NCI-H146 treated with DMSO at 0.1 percent for 48 hours (cell line): ENCODE measurements at regions not wholly inside any gene's neighbourhood (a gene's known extent, or its start where the extent isn't known, plus 50 kb on each side); places are given as distances from the start of the nearest gene placed in this dataset.

Experiments
- DNase-seq: peaks from one replicate; lab custom pipeline; 2025; ENCODE audit not compliant: unreplicated experiment; lab: John Stamatoyannopoulos, UW

DNA sequence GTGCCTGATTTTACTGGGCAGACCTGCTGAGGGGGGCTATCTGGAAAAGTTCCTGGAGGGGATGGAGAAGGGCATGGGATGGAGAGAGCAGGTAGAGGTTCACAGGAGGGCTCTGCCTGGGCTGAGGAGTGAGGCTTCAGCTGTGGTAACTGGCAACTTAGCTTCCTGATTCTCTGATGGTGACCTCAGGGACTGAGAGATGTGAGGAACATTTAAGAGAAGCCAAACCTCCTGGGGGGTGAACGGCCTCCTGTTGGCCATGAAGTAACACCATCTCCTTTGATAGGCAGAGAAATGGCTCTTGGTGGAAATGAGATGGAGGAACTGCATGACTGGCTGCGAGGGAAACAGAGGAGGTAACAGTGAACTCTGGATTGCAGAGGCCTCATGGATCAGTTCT lies 97.3 kb upstream of the ROPN1 start:
- no peak for DNase-seq

GRCh38 chr3:124091716-124092115 lies 99.8 kb upstream of the ROPN1 start:
- no peak for DNase-seq

DNA sequence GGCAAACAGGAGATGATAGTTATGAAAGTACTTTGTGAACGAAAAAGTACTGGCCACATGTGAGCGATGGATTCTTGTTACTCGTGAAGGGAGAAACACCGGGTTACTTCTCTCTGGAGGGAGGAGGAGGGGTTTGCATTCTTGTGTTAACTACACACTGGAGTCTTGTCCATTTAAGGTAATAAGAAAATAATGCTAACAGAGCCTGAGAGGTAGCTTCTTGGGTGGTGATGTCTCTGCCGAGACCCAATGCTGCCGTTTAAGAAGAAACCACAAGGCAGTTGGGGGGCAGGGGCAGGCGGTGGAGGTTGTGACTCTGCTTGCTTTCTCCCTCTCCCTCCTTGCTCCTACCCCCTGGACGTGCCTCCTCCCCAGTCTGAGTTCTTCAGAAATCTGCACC lies 100.9 kb upstream of the ROPN1 start:
- DNase-seq, result no peak

GRCh38 chr3:124094496-124094895 lies 102.6 kb upstream of the ROPN1 start:
- no peak for DNase-seq

- DNase-seq, result peak; percentile 44
Measured at GRCh38 chr3:124097362-124098131, 105.6 kb upstream of the ROPN1 start.

DNA sequence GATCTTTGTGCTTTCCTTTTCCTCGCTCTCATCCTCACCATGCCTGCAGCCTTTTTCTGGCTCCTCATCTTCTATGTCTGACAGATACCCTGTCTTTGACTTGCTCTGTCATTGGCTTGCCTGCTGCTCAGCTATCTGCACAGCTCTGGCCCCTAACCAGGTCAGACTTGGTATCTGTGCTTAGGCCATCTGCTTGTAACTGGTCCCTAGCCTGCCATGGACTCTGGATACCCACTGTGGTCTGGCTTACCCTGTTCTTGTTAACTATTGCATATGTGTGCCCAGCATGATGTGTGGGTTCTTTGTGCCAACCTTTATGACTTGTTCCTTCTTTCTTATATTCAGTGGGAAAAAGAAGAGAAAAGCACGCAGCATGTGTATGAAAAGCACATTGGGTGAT lies 109.7 kb upstream of the ROPN1 start:
- no peak for DNase-seq

GRCh38 chr3:124107104-124107890 lies 115.4 kb upstream of the ROPN1 start:
- no peak for DNase-seq

DNA sequence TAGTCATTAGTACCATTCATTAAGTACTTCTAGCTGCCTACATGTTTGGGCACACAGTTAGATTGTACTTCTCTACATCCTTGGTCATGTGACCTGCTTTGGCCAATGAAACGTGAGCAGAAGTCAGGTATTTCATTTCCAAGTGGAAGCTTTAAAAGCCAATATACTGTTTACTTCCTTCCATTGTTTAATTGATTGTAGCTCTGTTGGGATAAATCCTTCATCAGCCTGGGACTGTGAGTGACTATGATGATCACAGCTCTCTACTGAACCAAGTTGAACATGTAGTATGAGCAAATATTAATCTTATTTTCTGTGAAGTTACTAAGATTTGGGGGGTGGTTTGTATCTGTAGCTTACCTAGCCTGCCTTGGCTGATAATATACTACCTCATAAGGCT lies 116.5 kb upstream of the ROPN1 start:
- DNase-seq, result no peak

DNA sequence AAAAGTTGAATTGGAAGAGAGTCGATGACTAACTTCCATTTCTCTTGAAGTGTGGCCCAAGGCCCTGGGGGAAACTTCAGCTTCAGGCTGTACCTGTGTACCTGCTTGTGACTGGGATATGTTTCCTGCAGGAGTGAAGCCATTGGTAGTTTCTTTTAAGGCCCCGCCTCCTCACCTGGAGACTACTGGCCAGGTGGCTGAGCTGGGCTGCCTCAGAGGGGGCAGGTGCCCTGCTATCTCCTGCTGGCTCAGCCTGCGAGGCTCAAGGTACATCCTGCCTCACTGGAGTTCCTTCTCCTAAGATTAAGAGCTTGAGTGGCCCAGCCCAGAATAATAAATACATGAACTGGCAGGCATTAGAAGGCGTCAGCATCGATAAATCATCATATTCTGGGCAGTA lies 121.6 kb upstream of the ROPN1 start:
- peak; percentile 24 for DNase-seq

GRCh38 chr3:124115279-124115678 lies 123.4 kb upstream of the ROPN1 start:
- DNase-seq, result no peak

- DNase-seq, result no peak
Measured at GRCh38 chr3:124115956-124116355, 124.0 kb upstream of the ROPN1 start.

DNA sequence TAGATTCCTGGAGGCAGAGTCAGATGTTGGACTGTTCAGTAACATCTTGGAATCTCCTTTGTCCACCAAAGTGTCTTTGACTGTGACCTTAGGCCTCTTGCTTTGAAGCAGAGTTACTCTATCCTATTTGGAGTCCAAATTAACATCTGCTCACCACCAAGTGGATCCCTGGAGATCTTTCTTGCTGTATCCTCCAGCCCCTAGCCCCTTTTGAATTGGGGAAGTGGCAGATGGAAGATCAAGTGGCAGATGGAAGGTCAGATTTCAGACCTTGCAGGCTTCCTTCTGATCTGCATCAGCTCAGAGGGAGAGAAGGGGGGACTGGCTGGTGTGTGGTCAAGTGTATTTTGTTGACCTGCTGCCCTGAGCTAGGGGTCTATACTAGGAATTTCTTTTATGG lies 125.0 kb upstream of the ROPN1 start:
- DNase-seq, result no peak

DNA sequence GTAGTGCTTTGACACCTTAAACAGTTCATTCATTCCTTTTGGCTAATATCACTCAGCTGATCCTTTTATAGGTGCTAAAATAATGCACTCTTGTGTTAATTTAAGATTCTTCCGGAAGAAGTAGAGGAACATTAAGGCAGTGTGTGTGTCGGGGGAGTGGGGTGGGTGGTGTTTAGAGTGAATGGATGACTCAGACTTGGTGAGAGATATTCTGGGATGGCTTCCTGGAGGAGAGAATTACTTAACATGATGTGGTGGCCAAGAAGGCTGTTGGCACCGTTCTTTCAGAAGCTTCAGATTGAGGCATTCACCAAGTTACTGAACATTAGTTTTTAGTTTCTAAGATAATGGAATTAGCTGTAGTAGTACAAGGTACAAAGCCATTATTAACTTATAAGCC lies 125.6 kb upstream of the ROPN1 start:
- no peak for DNase-seq

- DNase-seq, result no peak
Measured at GRCh38 chr3:124118397-124118796, 126.5 kb upstream of the ROPN1 start.

GRCh38 chr3:124119056-124119716 lies 127.3 kb upstream of the ROPN1 start:
- DNase-seq, result no peak

DNA sequence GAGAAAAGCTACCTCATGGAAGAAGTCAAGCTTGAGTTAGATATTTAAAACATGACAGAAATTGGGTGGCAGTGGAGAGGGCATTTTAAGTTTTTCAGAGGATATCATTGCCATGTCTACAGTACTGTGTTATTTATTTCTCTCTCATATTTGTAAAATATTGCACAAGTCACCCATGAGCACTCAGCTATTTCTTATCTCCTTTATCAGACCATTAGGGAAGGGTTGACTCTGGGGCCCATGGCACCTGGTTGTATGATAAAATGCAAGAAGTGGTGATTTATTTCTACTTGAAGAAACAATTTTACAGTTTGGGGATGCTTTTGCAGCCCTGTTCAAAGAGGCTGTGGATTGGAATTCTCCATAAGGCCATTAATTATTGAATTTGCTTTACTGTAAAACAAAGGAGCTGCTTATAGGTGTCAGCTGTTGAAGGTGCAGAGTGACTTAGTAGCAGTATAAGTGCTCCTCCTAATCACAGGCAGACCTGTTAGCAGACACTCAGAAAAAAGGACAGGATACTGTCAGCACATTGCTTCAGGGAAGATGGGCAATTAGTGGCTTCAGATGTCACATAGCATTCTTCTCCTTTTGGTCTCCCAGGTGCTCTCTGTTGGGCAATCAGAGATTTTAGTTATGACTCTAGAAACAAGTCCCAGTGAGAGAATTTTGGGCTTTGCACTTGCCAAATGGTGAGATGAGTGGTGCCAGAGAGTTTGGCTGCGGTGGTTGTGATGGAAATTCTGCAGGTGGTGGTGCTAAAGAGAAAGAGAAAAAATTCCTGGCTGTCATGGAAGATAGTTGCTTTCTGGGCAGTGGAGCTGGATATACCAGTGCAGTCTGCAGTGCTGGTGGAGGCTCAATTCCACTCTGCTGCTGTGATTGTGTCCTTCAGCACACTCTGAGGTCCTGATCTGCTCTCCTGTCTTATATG lies 129.7 kb upstream of the ROPN1 start:
- DNase-seq, result no peak

GRCh38 chr3:124125315-124125714 lies 133.4 kb upstream of the ROPN1 start:
- DNase-seq, result no peak

GRCh38 chr3:124126436-124127023 lies 134.6 kb upstream of the ROPN1 start:
- DNase-seq, result no peak

DNA sequence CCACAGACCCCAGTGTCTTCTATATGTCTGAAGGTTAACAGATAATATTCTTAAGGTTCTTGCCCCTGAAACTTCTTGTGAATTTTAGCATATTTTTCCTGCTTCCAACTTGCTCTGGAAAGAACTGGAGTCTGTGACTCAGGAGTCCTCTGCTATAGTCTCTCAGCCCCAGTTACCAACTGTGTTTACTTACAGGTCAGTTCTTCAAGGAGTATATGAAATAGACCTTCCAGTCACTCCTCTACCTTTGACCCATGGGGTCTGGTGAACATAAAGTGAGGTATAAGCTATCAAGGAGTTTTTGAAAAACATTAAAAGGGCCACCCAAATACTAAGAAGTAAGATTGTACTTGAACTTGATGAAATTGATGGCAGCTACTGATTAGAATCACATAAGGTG lies 139.2 kb upstream of the ROPN1 start:
- DNase-seq, result no peak

- no peak for DNase-seq
Measured at GRCh38 chr3:124131580-124131979, 139.7 kb upstream of the ROPN1 start.

GRCh38 chr3:124132813-124133212 lies 140.9 kb upstream of the ROPN1 start:
- no peak for DNase-seq
